ENCODE measurements at regions not wholly inside any gene's neighbourhood (a gene's known extent, or its start where the extent isn't known, plus 50 kb on each side); places are given as distances from the start of the nearest gene placed in this dataset.

- Histone ChIP-seq H3K27me3 (ENCODE audit: insufficient read depth, low read depth) (no peaks in the 10 kb centered on the region), H2AFZ (no peak overlapping the region), H3K36me3 (ENCODE audit: low read depth) (no peaks in the 10 kb centered on the region), H3K4me3 (no peak overlapping the region), H3K4me2 (no peak overlapping the region), H3K9me3 (ENCODE audit: insufficient read depth, low read depth) (peaks cover 10% of the 10 kb centered on the region; the same call in 1 of the 2 replicates), H3K79me2 (ENCODE audit: low read depth) (no peaks in the 10 kb centered on the region), H3F3A (ENCODE audit: insufficient read depth, low read depth) (peaks cover 4% of the 10 kb centered on the region; the same call in 1 of the 2 replicates), H3K4me1 (replicated peaks; ENCODE audit: insufficient read depth) (peaks cover 24% of the 10 kb centered on the region), H3K9me2 (ENCODE audit: insufficient read depth) (no peaks in the 10 kb centered on the region), H3K27ac (no peak overlapping the region), H4K20me1 (ENCODE audit: insufficient read depth) (no peaks in the 10 kb centered on the region)
- ChIA-PET CTCF (no interaction called here), POLR2A (ENCODE audit: unreplicated experiment) (no interaction called here)
- no peak for TF ChIP-seq EZH2 (IDR thresholded peaks at IDR 0.05; ENCODE audit: low read depth)
- no peak for DNase-seq
- BruUV-seq (replicated peaks) = no TSS peak
- intact Hi-C loops (cut with micrococcal nuclease; ENCODE audit: unreplicated experiment) = loop anchor here (5.0 kb wide), 2 partner anchors 42 to 162 kb away; no protein-coding TSS in a partner anchor
Measured at GRCh38 chr2:43019536-43020183, 206.7 kb downstream of the ZFP36L2 start.

- Histone ChIP-seq H3F3A (ENCODE audit: insufficient read depth, low read depth) (peaks cover 4% of the 10 kb centered on the region; the same call in 1 of the 2 replicates), H3K9me2 (ENCODE audit: insufficient read depth) (no peaks in the 10 kb centered on the region), H4K20me1 (ENCODE audit: insufficient read depth) (no peaks in the 10 kb centered on the region), H3K4me3 (no peak overlapping the region), H3K79me2 (ENCODE audit: low read depth) (no peaks in the 10 kb centered on the region), H2AFZ (no peak overlapping the region), H3K36me3 (ENCODE audit: low read depth) (no peaks in the 10 kb centered on the region), H3K9me3 (ENCODE audit: insufficient read depth, low read depth) (peaks cover 10% of the 10 kb centered on the region; the same call in 1 of the 2 replicates), H3K4me2 (peak overlapping the region; percentile 34; the same call in 1 of the 2 replicates), H3K27ac (no peak overlapping the region), H3K4me1 (replicated peaks; ENCODE audit: insufficient read depth) (peaks cover 24% of the 10 kb centered on the region), H3K27me3 (ENCODE audit: insufficient read depth, low read depth) (no peaks in the 10 kb centered on the region)
- no peak for DNase-seq
- intact Hi-C loops (cut with micrococcal nuclease; ENCODE audit: unreplicated experiment) = no loop called here
- POLR2A ChIA-PET (ENCODE audit: unreplicated experiment) = no interaction called here
- TF ChIP-seq EZH2 (IDR thresholded peaks at IDR 0.05; ENCODE audit: low read depth) = no peak
- no peak for TF ChIP-seq CTCF (conservative IDR thresholded peaks at IDR 0.05)
- CTCF ChIA-PET = no interaction called here
- BruUV-seq (replicated peaks) = no TSS peak
Measured at GRCh38 chr2:43019025-43019367, 207.4 kb downstream of the ZFP36L2 start.

- Histone ChIP-seq H3K79me2 (ENCODE audit: low read depth) (no peaks in the 10 kb centered on the region), H3K4me2 (peak overlapping the region; percentile 34), H3K36me3 (ENCODE audit: low read depth) (no peaks in the 10 kb centered on the region), H3K27ac (no peak overlapping the region), H4K20me1 (ENCODE audit: insufficient read depth) (no peaks in the 10 kb centered on the region), H3K4me1 (replicated peaks; ENCODE audit: insufficient read depth) (peaks cover 24% of the 10 kb centered on the region), H2AFZ (no peak overlapping the region), H3K4me3 (no peak overlapping the region), H3K9me3 (ENCODE audit: insufficient read depth, low read depth) (peaks cover 10% of the 10 kb centered on the region; the same call in 1 of the 2 replicates), H3F3A (ENCODE audit: insufficient read depth, low read depth) (peaks cover 4% of the 10 kb centered on the region; the same call in 1 of the 2 replicates), H3K27me3 (ENCODE audit: insufficient read depth, low read depth) (no peaks in the 10 kb centered on the region), H3K9me2 (ENCODE audit: insufficient read depth) (no peaks in the 10 kb centered on the region)
- POLR2A ChIA-PET (ENCODE audit: unreplicated experiment) = interaction anchor here (0.8 kb wide), 1 partner anchor 23 kb away, joined by 3 read pairs; no protein-coding TSS in a partner anchor
- peak; percentile 41 to 80 for DNase-seq
- CTCF ChIA-PET = no interaction called here
- intact Hi-C loops (cut with micrococcal nuclease; ENCODE audit: unreplicated experiment) = no loop called here
- TF ChIP-seq EZH2 (IDR thresholded peaks at IDR 0.05; ENCODE audit: low read depth) = no peak
- TF ChIP-seq CTCF (conservative IDR thresholded peaks at IDR 0.05) = no peak
- BruUV-seq (replicated peaks) = no TSS peak
Measured at GRCh38 chr2:43018179-43019024, 208.0 kb downstream of the ZFP36L2 start.

Measured in PC-9 (cell line).